Common myeloid progenitor, CD34-positive (primary cell): ENCODE measurements at regions not wholly inside any gene's neighbourhood (a gene's known extent, or its start where the extent isn't known, plus 50 kb on each side); places are given as distances from the start of the nearest gene placed in this dataset.

ENCODE experiments used
- CTCF ChIA-PET: fragments of 350-600 bp; sonication (Branson Sonifier 250); formaldehyde crosslinking; loops from one replicate; lab custom pipeline; 2021; ENCODE audit warnings: antibody characterized with exemption; lab: Charles Lee
- POLR2A ChIA-PET: fragments of 350-600 bp; sonication (Branson Sonifier 250); formaldehyde crosslinking; loops from one replicate; lab custom pipeline; 2021; ENCODE audit warnings: antibody characterized with exemption; lab: Charles Lee
- DNase-seq, 3 donors: peaks; one replicate each; pipeline versions ENCODE4 v3.0.0 to v3.0.0-alpha.2; 2013
- H3K27ac ChIP-seq, 2 experiments: 1 replicate in 1 of 2; 2 replicates in 1 of 2; pipeline ENCODE4 v1.7.0; 2013; ENCODE audit warnings: inconsistent platforms in 2 of 2, low read length in 2 of 2, mild to moderate bottlenecking in 2 of 2, low read depth in 1 of 2, moderate library complexity in 1 of 2; ENCODE audit not compliant: severe bottlenecking in 2 of 2, insufficient read depth in 1 of 2, poor library complexity in 1 of 2
- H3K27me3 ChIP-seq, 5 experiments: replicated peaks in 2 of 5; 1 replicate in 3 of 5; 2 replicates in 2 of 5; pipeline versions ENCODE4 v1.6.1 to v1.7.0; 2013; ENCODE audit warnings: low read length in 4 of 5, mild to moderate bottlenecking in 2 of 5, moderate library complexity in 2 of 5, inconsistent platforms in 1 of 5; ENCODE audit not compliant: insufficient read depth in 5 of 5, control insufficient read depth in 4 of 5
- H3K36me3 ChIP-seq, 4 experiments: 1 replicate in 2 of 4; 2 replicates in 2 of 4; pipeline versions ENCODE4 v1.6.1 to v1.7.0; 2013; ENCODE audit warnings: low read length in 3 of 4, control low read depth in 1 of 4, mild to moderate bottlenecking in 1 of 4; ENCODE audit not compliant: control insufficient read depth in 4 of 4, insufficient read depth in 4 of 4
- H3K4me1 ChIP-seq, 4 experiments: 1 replicate in 3 of 4; 2 replicates in 1 of 4; pipeline versions ENCODE4 v1.6.1 to v1.7.1; 2013; ENCODE audit warnings: low read length in 3 of 4, mild to moderate bottlenecking in 3 of 4, control low read depth in 1 of 4, inconsistent platforms in 1 of 4, moderate library complexity in 1 of 4; ENCODE audit not compliant: control insufficient read depth in 4 of 4, insufficient read depth in 4 of 4; ENCODE audit errors: control extremely low read depth in 1 of 4
- H3K4me3 ChIP-seq, 7 experiments: 1 replicate in 4 of 7; 2 replicates in 3 of 7; pipeline versions ENCODE4 v1.5.1 to v1.7.0; 2013; ENCODE audit warnings: mild to moderate bottlenecking in 7 of 7, low read length in 6 of 7, moderate library complexity in 6 of 7, inconsistent platforms in 2 of 7, low read depth in 2 of 7, control low read depth in 1 of 7; ENCODE audit not compliant: insufficient read depth in 4 of 7, control insufficient read depth in 1 of 7; ENCODE audit errors: extremely low read depth in 1 of 7
- H3K9me3 ChIP-seq, 5 experiments: 1 replicate in 4 of 5; 2 replicates in 1 of 5; pipeline versions ENCODE4 v1.6.1 to v1.7.1; 2013; ENCODE audit warnings: low read length in 4 of 5, mild to moderate bottlenecking in 2 of 5, inconsistent platforms in 1 of 5, low read depth in 1 of 5, moderate library complexity in 1 of 5; ENCODE audit not compliant: control insufficient read depth in 4 of 5, insufficient read depth in 2 of 5; ENCODE audit errors: control extremely low read depth in 1 of 5
- WGBS: methylation state at CpG from one replicate; pipeline ENCODE4 v1.1.5; 2013; ENCODE audit not compliant: insufficient coverage; 5-methylcytosine and 5-hydroxymethylcytosine counted together

DNA sequence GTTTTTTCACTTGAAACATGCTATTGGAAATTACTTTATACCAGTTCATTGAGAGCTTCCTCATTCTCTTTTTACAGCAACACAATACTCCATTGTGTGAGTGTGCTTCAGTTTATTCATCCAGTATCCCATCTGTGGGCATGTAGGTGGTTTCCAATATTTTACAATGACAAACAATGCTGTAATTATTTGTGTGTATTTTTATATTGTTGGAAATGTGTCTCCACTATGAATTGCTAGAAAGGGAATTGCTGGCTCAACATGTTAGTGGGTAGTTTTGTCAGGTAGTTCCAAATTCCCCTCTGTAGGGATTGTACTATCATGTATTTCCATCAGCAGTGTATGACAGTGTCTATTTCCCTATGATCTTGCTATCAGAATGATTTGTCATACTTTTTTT lies 65.8 kb upstream of the MAGI1 start:
- Histone ChIP-seq H3K27me3 (peaks cover 0 to 2% (median 0%) of the 10 kb centered on the region in 5 experiments), H3K27ac (no peak overlapping the region), H3K36me3 (no peaks in the 10 kb centered on the region), H3K4me1 (no peaks in the 10 kb centered on the region), H3K9me3 (no peaks in the 10 kb centered on the region), H3K4me3 (no peak overlapping the region)
- DNase-seq = no peak
- ChIA-PET CTCF (no interaction called here), POLR2A (no interaction called here)

DNA sequence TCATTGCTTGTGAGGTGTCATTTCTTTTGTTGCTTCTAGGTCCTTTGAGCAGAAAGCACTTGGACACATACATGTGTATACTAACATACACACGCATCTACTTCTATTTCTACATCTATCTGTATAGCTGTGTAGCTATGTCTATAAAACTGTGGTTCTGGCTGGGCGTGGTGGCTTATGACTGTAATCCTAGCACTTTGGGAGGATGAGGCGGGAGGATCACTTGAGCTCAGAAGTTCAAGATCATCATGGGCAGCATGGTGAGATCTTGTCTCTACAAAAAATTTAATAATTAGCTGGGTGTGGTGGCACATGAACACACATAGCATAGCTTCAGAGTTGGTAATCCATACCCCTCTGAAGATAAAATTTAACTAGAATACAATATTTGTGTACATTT lies 65.0 kb upstream of the MAGI1 start:
- no peaks in the 10 kb centered on the region for H3K36me3 ChIP-seq
- H3K9me3 ChIP-seq = no peaks in the 10 kb centered on the region
- POLR2A ChIA-PET = no interaction called here
- H3K4me3 ChIP-seq = no peak overlapping the region
- H3K27ac ChIP-seq = no peak overlapping the region
- no peak for DNase-seq
- CTCF ChIA-PET = no interaction called here
- H3K4me1 ChIP-seq = no peaks in the 10 kb centered on the region
- peaks cover 0 to 2% (median 0%) of the 10 kb centered on the region in 5 experiments for H3K27me3 ChIP-seq
- 95% methylated on average over 2 of the region's 3 CpGs for WGBS

- H3K9me3 ChIP-seq = no peaks in the 10 kb centered on the region
- no peak overlapping the region for H3K4me3 ChIP-seq
- no peaks in the 10 kb centered on the region for H3K4me1 ChIP-seq
- POLR2A ChIA-PET = no interaction called here
- peaks cover 0 to 2% (median 0%) of the 10 kb centered on the region in 5 experiments for H3K27me3 ChIP-seq
- CTCF ChIA-PET = no interaction called here
- 100% methylated on average over 2 of the region's 3 CpGs for WGBS
- H3K27ac ChIP-seq = no peak overlapping the region
- no peaks in the 10 kb centered on the region for H3K36me3 ChIP-seq
- DNase-seq = no peak
Measured at GRCh38 chr3:66101901-66102300, 63.2 kb upstream of the MAGI1 start.

GRCh38 chr3:66099541-66100065 lies 60.9 kb upstream of the MAGI1 start:
- DNase-seq = no peak
- no peak overlapping the region for H3K27ac ChIP-seq
- H3K4me1 ChIP-seq = no peaks in the 10 kb centered on the region
- WGBS = 80% methylated on average over 1 of the region's 1 CpG
- H3K4me3 ChIP-seq = no peak overlapping the region
- H3K27me3 ChIP-seq = peaks cover 0 to 2% (median 0%) of the 10 kb centered on the region in 5 experiments
- H3K9me3 ChIP-seq = peaks cover 0 to 6% (median 0%) of the 10 kb centered on the region in 5 experiments
- H3K36me3 ChIP-seq = no peaks in the 10 kb centered on the region
- ChIA-PET POLR2A (no interaction called here), CTCF (no interaction called here)

- no peak for DNase-seq
- peaks cover 0 to 6% (median 0%) of the 10 kb centered on the region in 5 experiments for H3K9me3 ChIP-seq
- ChIA-PET POLR2A (no interaction called here), CTCF (no interaction called here)
- H3K36me3 ChIP-seq = no peaks in the 10 kb centered on the region
- WGBS = 96% methylated on average over 3 of the region's 4 CpGs
- no peak overlapping the region for H3K27ac ChIP-seq
- H3K27me3 ChIP-seq = peaks cover 0 to 2% (median 0%) of the 10 kb centered on the region in 5 experiments
- H3K4me1 ChIP-seq = no peaks in the 10 kb centered on the region
- no peak overlapping the region for H3K4me3 ChIP-seq
Measured at GRCh38 chr3:66098436-66098835, 59.7 kb upstream of the MAGI1 start.

- peaks cover 0 to 6% (median 0%) of the 10 kb centered on the region in 5 experiments for H3K9me3 ChIP-seq
- peaks cover 0 to 2% (median 0%) of the 10 kb centered on the region in 5 experiments for H3K27me3 ChIP-seq
- H3K27ac ChIP-seq = no peak overlapping the region
- no peak for DNase-seq
- H3K36me3 ChIP-seq = no peaks in the 10 kb centered on the region
- CTCF ChIA-PET = interaction anchor here (0.6 kb wide), 1 partner anchor 1798 kb away, joined by 3 read pairs; no protein-coding TSS in a partner anchor
- 86% methylated on average over 1 of the region's 4 CpGs for WGBS
- H3K4me1 ChIP-seq = no peaks in the 10 kb centered on the region
- H3K4me3 ChIP-seq = no peak overlapping the region
- POLR2A ChIA-PET = no interaction called here
Measured at GRCh38 chr3:66097647-66098046, 58.9 kb upstream of the MAGI1 start.

GRCh38 chr3:66095295-66096001 lies 56.7 kb upstream of the MAGI1 start:
- Histone ChIP-seq H3K27ac (no peak overlapping the region), H3K4me1 (no peaks in the 10 kb centered on the region), H3K27me3 (peaks cover 0 to 4% (median 0%) of the 10 kb centered on the region in 5 experiments), H3K36me3 (no peaks in the 10 kb centered on the region), H3K9me3 (peaks cover 0 to 6% (median 0%) of the 10 kb centered on the region in 5 experiments), H3K4me3 (no peak overlapping the region)
- DNase-seq = no peak
- ChIA-PET CTCF (no interaction called here), POLR2A (no interaction called here)
- 100% methylated on average over 4 of the region's 5 CpGs for WGBS
